ENCODE measurements at regions not wholly inside any gene's neighbourhood (a gene's known extent, or its start where the extent isn't known, plus 50 kb on each side); places are given as distances from the start of the nearest gene placed in this dataset.
A peak's percentile ranks its signal among the peaks of the same experiment; 100 is the strongest.

DNA sequence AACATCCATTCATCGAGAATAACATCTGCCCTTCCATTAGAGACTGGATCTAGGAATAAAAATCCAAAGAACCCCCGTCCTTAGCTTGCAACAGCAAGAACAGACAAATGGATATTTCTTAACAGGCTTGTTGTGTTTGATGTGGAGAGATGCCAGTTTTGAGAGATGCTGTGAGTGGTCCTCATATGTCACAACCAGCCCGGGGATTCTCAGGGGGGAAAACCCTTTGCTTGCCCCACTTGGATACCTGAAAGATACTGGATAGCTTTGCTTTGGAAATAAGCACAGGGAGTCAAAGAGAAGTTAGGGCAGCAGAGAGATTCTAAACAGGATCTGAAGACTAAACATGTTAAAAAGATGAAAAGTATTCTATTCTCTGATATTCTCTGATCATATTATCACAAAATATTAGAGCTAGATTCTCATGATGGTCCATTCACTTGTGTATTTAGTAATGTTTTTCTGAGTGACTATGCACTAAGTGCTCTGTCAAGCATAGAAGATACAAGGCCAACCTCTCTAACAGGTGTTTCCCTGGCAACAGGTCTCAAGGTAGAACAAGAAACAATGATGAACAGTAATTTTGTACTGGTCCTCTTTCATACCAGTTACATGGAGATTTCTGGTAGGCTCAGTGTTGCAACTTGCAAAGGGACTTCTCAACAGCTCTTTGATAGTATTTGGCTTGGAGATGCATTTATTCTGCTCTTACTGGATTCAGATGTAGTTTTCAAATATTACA, 348.2 kb downstream of the MYCN start:
- DNase-seq, result no peak

- no peak for DNase-seq
Measured at GRCh38 chr2:16287831-16288230, 347.5 kb downstream of the MYCN start.

- DNase-seq, result no peak
Measured at GRCh38 chr2:16287281-16287680, 346.9 kb downstream of the MYCN start.

GRCh38 chr2:16285813-16286510, 345.6 kb downstream of the MYCN start:
- no peak for DNase-seq

DNA sequence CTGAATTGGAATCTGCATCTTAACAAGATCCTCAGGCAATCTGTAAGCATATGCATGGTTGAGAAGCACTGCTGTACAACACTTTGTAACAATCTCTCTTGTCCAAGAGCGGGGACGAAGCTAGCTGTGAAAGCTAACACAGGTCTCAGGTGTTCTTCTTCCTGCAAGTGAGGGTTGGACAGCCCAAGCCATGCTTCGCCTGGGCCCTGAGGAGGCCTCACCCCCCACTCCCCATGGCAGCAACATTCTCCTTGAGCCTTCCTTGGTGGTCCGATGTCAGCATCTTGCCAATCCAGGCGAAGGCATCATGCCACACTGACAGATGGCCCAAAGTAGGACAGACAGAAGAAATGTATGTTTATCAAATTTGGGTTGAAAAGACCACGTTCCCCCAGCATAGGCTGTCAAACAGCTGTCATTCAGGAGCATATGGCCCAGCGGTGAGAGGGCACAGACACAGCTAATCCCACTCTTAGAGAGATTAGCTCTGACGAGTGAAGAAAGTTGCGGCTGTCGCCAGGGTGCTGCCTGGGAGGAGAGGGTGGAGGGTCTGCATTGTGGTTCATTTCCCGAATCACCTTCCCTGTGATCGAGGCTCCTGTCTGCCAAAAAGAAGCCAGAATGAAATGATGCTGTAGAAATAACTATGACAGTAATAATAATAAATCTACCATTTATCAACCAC, 344.7 kb downstream of the MYCN start:
- DNase-seq, result no peak

DNA sequence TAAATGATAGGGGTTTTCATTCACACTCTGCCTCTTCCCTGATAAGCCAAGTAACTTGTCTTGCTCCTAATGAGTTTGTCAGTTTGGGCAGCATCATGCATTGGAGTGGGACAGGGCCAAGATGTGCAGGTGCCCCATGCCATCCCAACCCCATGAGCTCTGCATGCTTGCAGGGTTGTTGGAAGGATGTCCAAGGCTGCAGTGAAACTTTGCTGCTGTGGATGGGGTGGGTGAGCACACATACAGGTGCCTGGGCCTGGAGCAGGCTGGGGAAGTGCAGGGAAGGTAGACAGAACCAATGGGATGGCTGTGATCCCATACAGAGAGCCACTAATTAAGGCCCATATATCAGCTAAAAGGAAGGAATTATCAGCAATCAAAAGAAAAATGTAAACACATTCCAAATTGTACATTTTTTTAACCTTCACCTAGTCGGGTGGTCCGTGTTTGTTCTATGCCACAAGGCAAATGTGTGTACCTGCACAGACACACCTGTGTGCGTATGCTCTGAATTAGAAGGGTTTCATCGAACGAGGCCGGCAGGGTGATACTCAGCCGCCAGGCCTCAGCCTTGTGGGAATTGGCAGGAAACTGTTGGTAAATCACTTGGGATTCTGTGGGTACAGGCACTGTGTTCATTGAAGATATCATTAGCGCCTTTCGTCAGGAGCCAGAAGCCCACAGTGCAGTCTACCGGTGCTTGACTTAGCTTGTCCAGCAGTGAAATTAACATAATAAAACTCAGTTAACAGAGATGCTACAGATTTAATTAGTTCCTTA, 342.9 kb downstream of the MYCN start:
- DNase-seq, result no peak

- DNase-seq, result no peak
Measured at GRCh38 chr2:16282511-16282910, 342.2 kb downstream of the MYCN start.

DNA sequence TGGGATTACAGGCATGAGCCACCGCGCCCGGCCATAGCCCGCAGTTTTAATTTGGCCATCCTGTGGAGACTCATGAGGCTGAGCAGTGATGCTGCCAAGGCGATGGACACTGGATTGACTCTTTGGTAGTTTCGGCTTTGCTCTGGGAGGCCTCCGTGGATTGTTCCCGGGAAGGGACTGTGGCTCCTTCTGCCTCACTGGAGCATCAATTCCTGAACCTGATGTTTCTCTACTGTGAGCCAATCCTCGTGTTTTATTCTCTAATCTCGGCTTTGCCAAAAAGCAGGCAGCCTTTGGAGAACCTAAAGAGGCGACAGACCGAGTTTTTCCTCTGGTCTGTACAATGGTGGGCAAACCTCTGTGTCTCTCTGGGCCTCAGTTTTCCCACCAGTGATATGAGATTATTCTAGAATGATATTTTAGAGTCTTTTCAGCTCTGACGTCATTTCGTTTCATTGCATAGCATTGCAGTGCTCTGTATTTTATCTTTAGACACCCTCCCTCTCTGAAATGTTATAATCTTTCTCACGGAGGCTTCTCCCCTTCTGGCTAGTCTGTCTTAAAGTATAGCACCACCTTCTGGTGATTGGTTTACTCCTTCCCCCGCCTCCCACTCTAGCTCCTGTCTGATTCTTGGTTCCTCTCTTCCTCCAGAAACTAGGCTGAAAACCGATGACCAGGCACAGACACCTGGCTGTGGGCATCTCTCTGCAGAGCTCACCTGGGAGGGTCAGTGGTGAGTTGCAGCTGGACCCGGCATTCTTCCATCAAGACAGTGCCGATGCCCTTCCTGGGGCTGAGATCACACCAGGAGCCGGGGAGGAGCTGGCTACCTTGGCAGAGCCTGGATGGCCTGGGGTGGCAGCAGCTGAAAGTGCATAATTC, 341.3 kb downstream of the MYCN start:
- peak; percentile 55 to 66 (median 61) for DNase-seq

DNA sequence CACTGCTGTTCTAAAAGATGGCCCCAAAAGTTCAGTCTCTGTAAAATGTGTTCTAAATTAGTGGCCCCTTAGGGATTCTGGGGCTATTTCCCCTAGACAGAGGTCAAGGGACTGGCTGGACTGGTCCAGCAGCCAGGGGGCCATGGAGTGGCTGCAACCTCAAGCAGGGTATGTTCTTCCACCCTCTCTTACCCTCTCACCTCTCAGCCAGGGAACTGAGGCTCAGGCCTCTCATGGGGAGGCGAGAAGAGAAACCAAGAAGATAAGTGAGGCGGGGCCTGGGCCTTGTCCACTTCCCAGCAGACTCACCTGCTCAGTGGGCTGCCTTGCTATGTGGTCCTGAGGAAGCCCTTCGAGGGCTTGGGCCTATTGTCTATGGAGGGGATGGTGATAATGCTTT, 339.7 kb downstream of the MYCN start:
- no peak for DNase-seq

DNA sequence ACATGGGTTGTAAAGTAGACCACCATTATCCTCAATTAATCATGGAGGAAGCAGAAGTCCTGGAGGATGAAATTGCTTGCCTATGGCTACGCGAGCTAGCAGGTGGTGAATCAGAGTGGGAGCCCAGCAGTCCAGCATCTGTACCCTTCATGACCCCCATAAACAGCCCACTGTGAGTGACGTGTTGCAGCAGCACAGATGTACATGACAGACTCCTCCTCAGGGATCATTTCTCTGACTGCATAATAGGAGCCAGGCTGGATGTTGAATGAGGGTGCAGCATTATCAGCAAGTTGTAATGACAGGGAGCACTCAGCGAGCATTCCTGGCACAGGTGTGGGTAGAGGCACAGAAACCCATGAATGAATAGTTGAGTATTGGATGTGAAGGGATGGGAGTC, 339.3 kb downstream of the MYCN start:
- no peak for DNase-seq

- no peak for DNase-seq
Measured at GRCh38 chr2:16279201-16279570, 338.8 kb downstream of the MYCN start.

DNA sequence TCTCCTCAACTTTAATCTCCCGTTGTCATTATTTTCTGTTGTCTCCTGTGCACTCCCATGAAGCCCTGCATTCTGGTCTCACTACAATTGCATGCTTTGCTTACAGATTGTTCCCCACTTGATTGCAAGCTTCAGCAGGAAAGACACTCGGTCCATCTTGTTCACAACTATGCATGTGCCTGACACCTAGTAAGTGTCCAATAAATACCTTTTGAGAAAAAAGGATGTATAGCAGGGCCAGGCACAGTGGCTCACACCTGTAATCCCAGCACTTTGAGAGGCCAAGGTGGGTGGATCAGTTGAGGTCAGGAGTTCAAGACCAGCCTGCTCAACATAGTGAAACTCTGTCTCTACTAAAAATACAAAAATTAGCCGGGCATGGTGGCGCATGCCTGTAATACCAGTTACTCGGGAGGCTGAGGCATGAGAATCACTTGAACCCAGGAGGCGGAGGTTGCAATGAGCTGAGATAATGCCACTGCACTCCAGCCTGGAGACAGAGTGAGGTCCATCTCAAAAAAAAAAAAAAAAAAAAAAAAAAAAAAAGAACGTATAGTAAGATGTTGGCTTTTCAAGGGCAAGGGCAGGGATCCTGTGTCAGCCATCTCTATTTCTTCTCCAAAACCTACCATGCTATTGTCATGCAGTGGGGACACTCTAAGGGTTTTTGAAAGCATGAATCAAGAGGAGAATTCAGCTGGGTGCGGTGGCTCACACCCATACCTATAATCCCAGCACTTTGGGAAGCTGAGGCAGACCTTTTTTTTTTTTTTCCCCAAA, 338.3 kb downstream of the MYCN start:
- DNase-seq, result no peak

DNA sequence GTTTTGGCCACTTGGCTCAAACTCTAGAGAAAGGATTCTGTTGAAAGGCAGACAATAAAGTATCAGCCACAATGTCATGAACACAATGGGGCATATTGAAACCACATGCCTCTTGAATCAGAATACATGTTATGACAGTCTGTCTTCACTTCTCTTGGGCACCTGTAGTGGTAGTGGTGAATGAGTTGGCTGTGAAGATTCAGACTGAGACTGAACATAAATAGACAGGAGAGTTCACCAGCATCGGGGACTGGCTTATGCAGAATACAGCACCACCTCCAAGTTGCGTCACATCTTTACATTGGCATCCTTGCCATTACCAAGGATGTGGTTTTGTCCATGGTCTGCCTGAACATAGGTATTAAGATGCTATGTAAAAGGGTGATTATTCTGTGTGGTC, 336.8 kb downstream of the MYCN start:
- DNase-seq, result no peak

DNA sequence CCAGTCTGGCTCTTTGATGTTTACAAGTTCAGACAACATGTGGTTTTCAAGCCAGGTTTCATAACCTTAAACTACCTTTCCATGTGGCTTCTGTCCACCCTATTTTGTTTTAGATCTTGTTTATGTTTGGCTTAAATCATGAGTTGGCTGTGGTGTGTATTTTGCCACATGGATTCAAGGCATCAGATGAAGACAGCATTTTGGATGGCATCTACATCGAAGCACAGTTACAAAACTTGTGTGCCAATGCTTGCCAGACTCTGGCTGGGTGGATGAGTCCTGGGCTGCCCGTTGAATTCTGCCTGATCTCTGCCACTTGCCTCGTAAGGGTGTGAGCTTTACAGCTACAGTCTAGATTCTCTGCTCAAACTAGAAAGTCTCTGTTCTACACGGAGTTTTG, 335.3 kb downstream of the MYCN start:
- no peak for DNase-seq

GRCh38 chr2:16275131-16275530, 334.8 kb downstream of the MYCN start:
- DNase-seq, result no peak

GRCh38 chr2:16273111-16273510, 332.8 kb downstream of the MYCN start:
- no peak for DNase-seq

DNA sequence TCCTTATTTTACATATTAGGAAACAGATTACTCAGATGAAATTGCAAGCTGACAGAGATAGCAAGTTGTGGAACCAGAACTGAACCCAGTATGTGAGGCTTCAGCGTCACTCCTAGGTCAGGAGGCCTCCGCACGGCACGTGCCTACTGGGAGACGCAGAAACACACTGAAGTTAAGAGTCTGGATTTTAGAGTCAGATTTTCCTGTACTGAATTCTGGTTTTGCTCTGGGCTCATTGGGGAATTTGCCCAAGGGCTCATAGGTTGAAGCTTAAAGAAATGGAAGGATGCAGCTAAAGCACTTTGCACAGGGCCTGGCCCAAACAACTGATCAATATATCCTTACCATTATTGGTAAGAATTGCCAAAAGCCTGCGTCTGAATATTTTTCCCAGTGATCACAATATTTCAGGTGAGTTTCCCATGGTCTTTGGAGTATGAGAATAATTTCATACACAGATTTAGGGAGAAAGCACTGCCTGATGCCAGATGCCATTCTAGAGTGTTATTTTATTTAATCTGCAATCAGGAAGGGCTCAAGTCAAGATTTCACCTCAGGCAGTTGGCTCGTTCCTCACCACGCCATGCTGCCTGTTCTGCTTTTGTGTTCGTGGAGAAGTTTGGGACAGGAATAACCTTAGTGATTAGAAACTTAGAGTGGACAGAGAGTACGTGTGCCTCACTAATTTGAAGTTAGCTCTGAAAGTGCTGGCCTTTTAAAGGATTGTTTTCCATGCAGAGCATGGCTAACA, 331.9 kb downstream of the MYCN start:
- DNase-seq, result no peak

DNA sequence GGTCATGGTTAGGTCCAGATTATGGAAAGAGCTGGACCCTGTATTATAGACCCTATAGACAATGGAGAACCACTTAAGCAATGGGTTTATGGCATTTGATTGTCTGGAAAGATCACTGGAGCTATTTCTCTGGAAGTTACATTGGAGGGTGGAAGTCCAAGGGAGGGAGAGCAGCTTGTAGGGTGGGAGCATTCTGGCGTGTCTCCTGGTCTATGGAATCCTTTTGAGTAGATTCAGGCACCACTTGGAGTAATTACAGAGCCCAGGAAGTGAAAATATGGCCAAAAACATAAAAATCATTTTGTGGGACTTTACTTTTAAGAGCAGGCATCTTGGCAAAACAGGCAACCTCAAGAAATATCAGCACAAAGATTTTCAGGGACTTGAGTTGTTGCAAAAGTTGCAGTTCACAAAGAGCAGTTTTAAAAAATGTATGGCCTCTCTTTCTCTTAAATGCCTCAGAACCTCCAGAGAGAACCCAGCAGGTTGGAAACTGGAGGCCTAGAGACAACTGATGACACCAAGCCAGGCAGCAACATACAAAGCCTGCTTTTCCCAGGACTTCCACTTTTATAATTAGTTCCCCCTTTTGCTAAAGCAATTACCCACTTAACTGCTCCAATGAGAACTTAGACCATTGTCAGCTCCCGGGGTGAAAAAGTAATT, 331.0 kb downstream of the MYCN start:
- DNase-seq, result no peak

GRCh38 chr2:16270441-16270840, 330.1 kb downstream of the MYCN start:
- DNase-seq, result no peak
